ENCODE measurements at regions not wholly inside any gene's neighbourhood (a gene's known extent, or its start where the extent isn't known, plus 50 kb on each side); places are given as distances from the start of the nearest gene placed in this dataset.

GRCh38 chr13:55437162-55437561, 1703.6 kb upstream of the PRR20A start:
- no peak for DNase-seq
- no peaks in the 10 kb centered on the region for H3K27me3 ChIP-seq (replicated peaks in 1 of 7)
- no peak overlapping the region for H3K4me3 ChIP-seq
- H3K27ac ChIP-seq, result no peak overlapping the region
- H3K9me3 ChIP-seq, result peaks cover 0 to 30% (median 15%) of the 10 kb centered on the region in 8 donors
- TF ChIP-seq POLR2A (IDR thresholded peaks at IDR 0.05) (no peak), CTCF (IDR thresholded peaks at IDR 0.05 in 8 of 11, conservative IDR thresholded peaks at IDR 0.05 in 3 of 11) (no peak), POLR2AphosphoS5 (IDR thresholded peaks at IDR 0.05) (no peak)
- no peaks in the 10 kb centered on the region for H3K4me1 ChIP-seq
- intact Hi-C loops (cut with DNase I; ENCODE audit: low total_unique reads), result no loop called here
- H3K36me3 ChIP-seq, result no peaks in the 10 kb centered on the region
- WGBS, 5 donors, result 3 to 56% (median 20%) methylated on average over 1 of the region's 1 CpG

- Histone ChIP-seq H3K9me3 (peaks cover 0 to 21% (median 15%) of the 10 kb centered on the region in 8 donors), H3K4me3 (no peak overlapping the region), H3K27ac (no peak overlapping the region), H3K36me3 (no peaks in the 10 kb centered on the region), H3K4me1 (no peaks in the 10 kb centered on the region), H3K27me3 (replicated peaks in 1 of 7) (no peaks in the 10 kb centered on the region)
- no peak for DNase-seq
- intact Hi-C loops (cut with DNase I; ENCODE audit: low total_unique reads), result no loop called here
- TF ChIP-seq POLR2A (IDR thresholded peaks at IDR 0.05) (no peak), CTCF (IDR thresholded peaks at IDR 0.05 in 8 of 11, conservative IDR thresholded peaks at IDR 0.05 in 3 of 11) (no peak), POLR2AphosphoS5 (IDR thresholded peaks at IDR 0.05) (no peak)
- 33 to 65% (median 47%) methylated on average over 1 of the region's 1 CpG for WGBS, 5 donors
These were observed 1701.3 kb upstream of the PRR20A start for GRCh38 chr13:55439450-55439849.

GRCh38 chr13:55440465-55441085, 1700.1 kb upstream of the PRR20A start:
- H3K4me3 ChIP-seq, result no peak overlapping the region
- WGBS, 5 donors, result 58 to 67% (median 66%) methylated on average over 4 of the region's 4 CpGs
- DNase-seq, result no peak
- H3K27me3 ChIP-seq (replicated peaks in 1 of 7), result no peaks in the 10 kb centered on the region
- H3K36me3 ChIP-seq, result no peaks in the 10 kb centered on the region
- no peaks in the 10 kb centered on the region for H3K4me1 ChIP-seq
- peaks cover 0 to 12% (median 6%) of the 10 kb centered on the region in 8 donors for H3K9me3 ChIP-seq
- intact Hi-C loops (cut with DNase I; ENCODE audit: low total_unique reads), result no loop called here
- no peak overlapping the region for H3K27ac ChIP-seq
- TF ChIP-seq POLR2AphosphoS5 (IDR thresholded peaks at IDR 0.05), result no peak
- TF ChIP-seq CTCF (IDR thresholded peaks at IDR 0.05 in 8 of 11, conservative IDR thresholded peaks at IDR 0.05 in 3 of 11), result no peak
- TF ChIP-seq POLR2A (IDR thresholded peaks at IDR 0.05), result no peak

GRCh38 chr13:55464222-55464621, 1676.5 kb upstream of the PRR20A start:
- Histone ChIP-seq H3K27me3 (replicated peaks in 1 of 7) (no peaks in the 10 kb centered on the region), H3K4me1 (no peaks in the 10 kb centered on the region), H3K9me3 (no peaks in the 10 kb centered on the region), H3K4me3 (no peak overlapping the region), H3K27ac (no peak overlapping the region), H3K36me3 (no peaks in the 10 kb centered on the region)
- intact Hi-C loops (cut with DNase I; ENCODE audit: low total_unique reads), result no loop called here
- no peak for DNase-seq
- 68 to 89% (median 76%) methylated on average over 3 of the region's 3 CpGs for WGBS, 5 donors
- TF ChIP-seq POLR2A (IDR thresholded peaks at IDR 0.05) (no peak), CTCF (IDR thresholded peaks at IDR 0.05 in 8 of 11, conservative IDR thresholded peaks at IDR 0.05 in 3 of 11) (no peak), POLR2AphosphoS5 (IDR thresholded peaks at IDR 0.05) (no peak)

Data from spleen (tissue), 11 donors.